Esophagus muscularis mucosa (tissue), 4 donors: ENCODE measurements at regions not wholly inside any gene's neighbourhood (a gene's known extent, or its start where the extent isn't known, plus 50 kb on each side); places are given as distances from the start of the nearest gene placed in this dataset.

Source experiments
- CTCF ChIP-seq, 3 experiments: fragments of 200-600 bp in 2 of 3; fragments of 450-650 bp in 1 of 3; sonication (generic) in 2 of 3; IDR thresholded peaks; one replicate each; pipeline ENCODE4 v1.5.1; 2017 to 2019; ENCODE audit warnings: antibody characterized with exemption in 3 of 3, mild to moderate bottlenecking in 2 of 3, moderate library complexity in 1 of 3
- EP300 ChIP-seq: sonication (generic); formaldehyde crosslinking; IDR thresholded peaks from one replicate; pipeline ENCODE4 v1.6.1; 2017; ENCODE audit warnings: antibody characterized with exemption
- POLR2AphosphoS5 ChIP-seq, 2 donors: sonication (generic); formaldehyde crosslinking; IDR thresholded peaks; one replicate each; pipeline ENCODE4 v1.6.1; 2017; ENCODE audit warnings: antibody characterized with exemption in 2 of 2

- TF ChIP-seq CTCF (IDR thresholded peaks at IDR 0.05), result no peak
- no peak for TF ChIP-seq POLR2AphosphoS5 (IDR thresholded peaks at IDR 0.05)
- no peak for TF ChIP-seq EP300
Observed at GRCh38 chr1:22247527-22248245, 104.8 kb upstream of the WNT4 start.
